LNCaP clone FGC (cell line): ENCODE measurements at regions not wholly inside any gene's neighbourhood (a gene's known extent, or its start where the extent isn't known, plus 50 kb on each side); places are given as distances from the start of the nearest gene placed in this dataset.
"Not testable (repeated sequence)": the region's sequence is repeated elsewhere in the genome, so short reads cannot be mapped to it uniquely, and the experiment has no call there.

ENCODE experiments used
- DNase-seq: peaks from one replicate; pipeline ENCODE4 v3.0.0-alpha.2; 2011; ENCODE audit warnings: low read depth
- H3K4me3 ChIP-seq: 2 replicates; pipeline ENCODE4 v1.5.1; 2011; ENCODE audit warnings: mild to moderate bottlenecking, low read depth, low read length, control low read depth
- TF ChIP-seq, protein P1 (sequence below): IDR thresholded peaks from 2 replicates; pipeline ENCODE4 v1.5.1; 2012; ENCODE audit warnings: mild to moderate bottlenecking; ENCODE audit not compliant: control insufficient read depth, insufficient read depth; ENCODE audit errors: extremely low read depth

DNA sequence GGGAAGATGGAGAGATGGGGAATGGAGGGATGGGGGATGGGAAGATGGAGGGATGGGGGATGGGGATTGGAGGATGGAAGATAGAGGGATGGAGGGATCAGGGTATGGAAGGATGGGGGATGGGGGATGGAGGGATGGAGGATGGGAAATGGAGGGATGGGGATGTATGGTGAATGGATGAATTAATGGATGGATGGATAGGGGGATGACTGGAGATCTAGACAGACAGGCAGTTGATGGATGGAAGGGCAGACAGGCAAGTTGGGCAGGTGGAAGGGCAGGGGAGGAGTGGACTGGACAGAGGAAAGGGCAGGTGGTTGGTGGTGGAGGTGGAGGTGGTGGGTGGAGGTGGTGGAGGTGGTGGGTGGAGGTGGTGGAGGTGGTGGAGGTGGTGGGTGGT lies 167.2 kb downstream of the C9orf50 start:
- DNase-seq = no peak
- TF ChIP-seq, protein P1, sequence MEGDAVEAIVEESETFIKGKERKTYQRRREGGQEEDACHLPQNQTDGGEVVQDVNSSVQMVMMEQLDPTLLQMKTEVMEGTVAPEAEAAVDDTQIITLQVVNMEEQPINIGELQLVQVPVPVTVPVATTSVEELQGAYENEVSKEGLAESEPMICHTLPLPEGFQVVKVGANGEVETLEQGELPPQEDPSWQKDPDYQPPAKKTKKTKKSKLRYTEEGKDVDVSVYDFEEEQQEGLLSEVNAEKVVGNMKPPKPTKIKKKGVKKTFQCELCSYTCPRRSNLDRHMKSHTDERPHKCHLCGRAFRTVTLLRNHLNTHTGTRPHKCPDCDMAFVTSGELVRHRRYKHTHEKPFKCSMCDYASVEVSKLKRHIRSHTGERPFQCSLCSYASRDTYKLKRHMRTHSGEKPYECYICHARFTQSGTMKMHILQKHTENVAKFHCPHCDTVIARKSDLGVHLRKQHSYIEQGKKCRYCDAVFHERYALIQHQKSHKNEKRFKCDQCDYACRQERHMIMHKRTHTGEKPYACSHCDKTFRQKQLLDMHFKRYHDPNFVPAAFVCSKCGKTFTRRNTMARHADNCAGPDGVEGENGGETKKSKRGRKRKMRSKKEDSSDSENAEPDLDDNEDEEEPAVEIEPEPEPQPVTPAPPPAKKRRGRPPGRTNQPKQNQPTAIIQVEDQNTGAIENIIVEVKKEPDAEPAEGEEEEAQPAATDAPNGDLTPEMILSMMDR = no peak
- no peak overlapping the region for H3K4me3 ChIP-seq

- TF ChIP-seq, protein P1 = no peak
Measured at GRCh38 chr9:129451669-129452068, 169.2 kb downstream of the C9orf50 start.

GRCh38 chr9:129451089-129451656 lies 169.7 kb downstream of the C9orf50 start:
- no peak overlapping the region for H3K4me3 ChIP-seq
- TF ChIP-seq, protein P1 = no peak
- no peak for DNase-seq

More at GRCh38 chr9:129451669-129452068, 169.2 kb downstream of the C9orf50 start:
- DNase-seq = no peak
- H3K4me3 ChIP-seq = no peak overlapping the region

GRCh38 chr9:129449066-129449465 lies 171.8 kb downstream of the C9orf50 start:
- TF ChIP-seq, protein P1 = no peak
- H3K4me3 ChIP-seq = no peak overlapping the region
- DNase-seq = no peak

GRCh38 chr9:129446828-129447550 lies 173.9 kb downstream of the C9orf50 start:
- H3K4me3 ChIP-seq = no peak overlapping the region
- TF ChIP-seq, protein P1 = no peak
- DNase-seq = no peak

- no peak for DNase-seq
- H3K4me3 ChIP-seq = no peak overlapping the region
- TF ChIP-seq, protein P1 = no peak
Measured at GRCh38 chr9:129445794-129446306, 175.1 kb downstream of the C9orf50 start.

- H3K4me3 ChIP-seq, DNase-seq: not testable (repeated sequence)
Measured at GRCh38 chr9:129443515-129444164, 177.3 kb downstream of the C9orf50 start.
